HepG2 (cell line): ENCODE measurements at regions not wholly inside any gene's neighbourhood (a gene's known extent, or its start where the extent isn't known, plus 50 kb on each side); places are given as distances from the start of the nearest gene placed in this dataset.

Experiments
- ARNT2 ChIP-seq: sonication (generic); formaldehyde crosslinking; IDR thresholded peaks from 2 replicates; pipeline ENCODE4 v1.8.0; 2022; ENCODE audit warnings: mild to moderate bottlenecking, low read depth, missing genetic modification reagents, moderate library complexity
- BHLHE40 ChIP-seq: IDR thresholded peaks from 2 replicates; pipeline ENCODE4 v1.6.1; 2011; ENCODE audit warnings: low read length, improper control_type of control experiment
- GATAD1 ChIP-seq: IDR thresholded peaks from 2 replicates; pipeline ENCODE4 v1.6.1; 2016; ENCODE audit warnings: missing genetic modification reagents, missing compliant biosample characterization
- HDAC1 ChIP-seq: sonication (generic); formaldehyde crosslinking; IDR thresholded peaks from 2 replicates; pipeline ENCODE4 v1.5.1; 2020; ENCODE audit warnings: mild to moderate bottlenecking, missing genetic modification reagents
- HNRNPK ChIP-seq: fragments of 200-400 bp; formaldehyde crosslinking; IDR thresholded peaks from 2 replicates; pipeline ENCODE4 v1.6.1; 2018; ENCODE audit warnings: low read length, low read depth, moderate library complexity, mild to moderate bottlenecking; ENCODE audit not compliant: poor library complexity, severe bottlenecking
- MAZ ChIP-seq, 2 experiments: sonication (generic) in 1 of 2; formaldehyde crosslinking in 1 of 2; IDR thresholded peaks; 2 replicates each; pipeline versions ENCODE4 v1.5.0 to v1.6.1; 2012 to 2020; ENCODE audit warnings: low read depth in 2 of 2, mild to moderate bottlenecking in 2 of 2, borderline replicate concordance in 1 of 2, improper control_type of control experiment in 1 of 2, low read length in 1 of 2, missing genetic modification reagents in 1 of 2, moderate library complexity in 1 of 2
- MYC ChIP-seq: sonication (generic); formaldehyde crosslinking; IDR thresholded peaks from 2 replicates; pipeline ENCODE4 v1.9.0; 2021; ENCODE audit warnings: missing genetic modification reagents, borderline replicate concordance
- REL ChIP-seq: sonication (generic); formaldehyde crosslinking; conservative IDR thresholded peaks from 2 replicates; pipeline ENCODE4 v1.8.0; 2022; ENCODE audit warnings: mild to moderate bottlenecking, missing genetic modification reagents, moderate library complexity
- ZBTB3 ChIP-seq: sonication (generic); formaldehyde crosslinking; IDR thresholded peaks from 2 replicates; pipeline ENCODE4 v1.4.0; 2020; ENCODE audit warnings: low read depth, mild to moderate bottlenecking, moderate library complexity, missing genetic modification reagents, borderline replicate concordance
- ZNF20 ChIP-seq: sonication (generic); formaldehyde crosslinking; IDR thresholded peaks from 2 replicates; pipeline ENCODE4 v1.4.0; 2020; ENCODE audit warnings: mild to moderate bottlenecking, moderate library complexity, missing genetic modification reagents
- ZNF263 ChIP-seq: sonication (generic); formaldehyde crosslinking; IDR thresholded peaks from 2 replicates; pipeline ENCODE4 v1.4.0; 2020; ENCODE audit warnings: missing genetic modification reagents
- ZNF354B ChIP-seq: sonication (generic); formaldehyde crosslinking; IDR thresholded peaks from 2 replicates; pipeline ENCODE4 v1.8.0; 2022; ENCODE audit warnings: mild to moderate bottlenecking, missing genetic modification reagents
- ZNF713 ChIP-seq: sonication (generic); formaldehyde crosslinking; IDR thresholded peaks from 2 replicates; pipeline ENCODE4 v1.4.0; 2020; ENCODE audit warnings: mild to moderate bottlenecking, missing genetic modification reagents
- ZNF761 ChIP-seq: sonication (generic); formaldehyde crosslinking; conservative IDR thresholded peaks from 2 replicates; pipeline ENCODE4 v1.4.0; 2020; ENCODE audit warnings: mild to moderate bottlenecking, missing genetic modification reagents
- TF ChIP-seq, protein P1 (sequence below): sonication (generic); formaldehyde crosslinking; IDR thresholded peaks from 2 replicates; pipeline ENCODE4 v1.4.0; 2020; ENCODE audit warnings: missing genetic modification reagents
- TF ChIP-seq, protein P2 (sequence below): sonication (generic); formaldehyde crosslinking; IDR thresholded peaks from 2 replicates; pipeline ENCODE4 v1.5.0; 2020; ENCODE audit warnings: missing genetic modification reagents
- TF ChIP-seq, protein P3 (sequence below): sonication (generic); formaldehyde crosslinking; IDR thresholded peaks from 2 replicates; pipeline ENCODE4 v1.4.0; 2020; ENCODE audit warnings: missing genetic modification reagents
- TF ChIP-seq, protein P4 (sequence below): sonication (generic); formaldehyde crosslinking; IDR thresholded peaks from 2 replicates; pipeline ENCODE4 v1.4.0; 2020; ENCODE audit warnings: mild to moderate bottlenecking, missing genetic modification reagents
- TF ChIP-seq, protein P5 (sequence below): sonication (generic); formaldehyde crosslinking; IDR thresholded peaks from 2 replicates; pipeline ENCODE4 v1.9.0; 2021; ENCODE audit warnings: missing genetic modification reagents, mild to moderate bottlenecking, borderline replicate concordance
- TF ChIP-seq, protein P6 (sequence below): sonication (generic); formaldehyde crosslinking; conservative IDR thresholded peaks from 2 replicates; pipeline ENCODE4 v1.4.0; 2020; ENCODE audit warnings: missing genetic modification reagents

DNA sequence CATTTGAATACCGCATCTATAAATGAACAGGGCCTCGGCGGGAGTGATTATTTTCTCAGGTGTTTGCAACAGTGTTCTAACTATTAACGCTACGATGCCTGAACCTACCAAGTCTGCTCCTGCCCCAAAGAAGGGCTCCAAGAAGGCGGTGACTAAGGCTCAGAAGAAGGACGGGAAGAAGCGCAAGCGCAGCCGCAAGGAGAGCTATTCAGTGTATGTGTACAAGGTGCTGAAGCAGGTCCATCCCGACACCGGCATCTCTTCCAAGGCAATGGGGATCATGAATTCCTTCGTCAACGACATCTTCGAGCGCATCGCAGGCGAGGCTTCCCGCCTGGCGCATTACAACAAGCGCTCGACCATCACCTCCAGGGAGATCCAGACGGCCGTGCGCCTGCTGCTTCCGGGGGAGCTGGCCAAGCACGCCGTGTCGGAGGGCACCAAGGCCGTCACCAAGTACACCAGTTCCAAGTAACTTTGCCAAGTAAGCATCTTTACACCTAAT is 70.9 kb downstream of the HFE start (continued):
- TF ChIP-seq, protein P1, sequence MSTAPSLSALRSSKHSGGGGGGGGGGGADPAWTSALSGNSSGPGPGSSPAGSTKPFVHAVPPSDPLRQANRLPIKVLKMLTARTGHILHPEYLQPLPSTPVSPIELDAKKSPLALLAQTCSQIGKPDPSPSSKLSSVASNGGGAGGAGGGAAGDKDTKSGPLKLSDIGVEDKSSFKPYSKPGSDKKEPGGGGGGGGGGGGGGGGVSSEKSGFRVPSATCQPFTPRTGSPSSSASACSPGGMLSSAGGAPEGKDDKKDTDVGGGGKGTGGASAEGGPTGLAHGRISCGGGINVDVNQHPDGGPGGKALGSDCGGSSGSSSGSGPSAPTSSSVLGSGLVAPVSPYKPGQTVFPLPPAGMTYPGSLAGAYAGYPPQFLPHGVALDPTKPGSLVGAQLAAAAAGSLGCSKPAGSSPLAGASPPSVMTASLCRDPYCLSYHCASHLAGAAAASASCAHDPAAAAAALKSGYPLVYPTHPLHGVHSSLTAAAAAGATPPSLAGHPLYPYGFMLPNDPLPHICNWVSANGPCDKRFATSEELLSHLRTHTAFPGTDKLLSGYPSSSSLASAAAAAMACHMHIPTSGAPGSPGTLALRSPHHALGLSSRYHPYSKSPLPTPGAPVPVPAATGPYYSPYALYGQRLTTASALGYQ: no peak
- no peak for TF ChIP-seq ZBTB3 (CRISPR knock-in tag)
- TF ChIP-seq ZNF761 (CRISPR knock-in tag): 0 out of 2 replicates have a peak, but pooled peaks have one; percentile 56
- TF ChIP-seq, protein P2, sequence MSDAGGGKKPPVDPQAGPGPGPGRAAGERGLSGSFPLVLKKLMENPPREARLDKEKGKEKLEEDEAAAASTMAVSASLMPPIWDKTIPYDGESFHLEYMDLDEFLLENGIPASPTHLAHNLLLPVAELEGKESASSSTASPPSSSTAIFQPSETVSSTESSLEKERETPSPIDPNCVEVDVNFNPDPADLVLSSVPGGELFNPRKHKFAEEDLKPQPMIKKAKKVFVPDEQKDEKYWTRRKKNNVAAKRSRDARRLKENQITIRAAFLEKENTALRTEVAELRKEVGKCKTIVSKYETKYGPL (CRISPR knock-in tag): peak; percentile 10; the same call in 1 of the 2 replicates
- TF ChIP-seq GATAD1 (CRISPR knock-in tag): peak; percentile 49; the same call in 1 of the 2 replicates
- TF ChIP-seq, protein P3, sequence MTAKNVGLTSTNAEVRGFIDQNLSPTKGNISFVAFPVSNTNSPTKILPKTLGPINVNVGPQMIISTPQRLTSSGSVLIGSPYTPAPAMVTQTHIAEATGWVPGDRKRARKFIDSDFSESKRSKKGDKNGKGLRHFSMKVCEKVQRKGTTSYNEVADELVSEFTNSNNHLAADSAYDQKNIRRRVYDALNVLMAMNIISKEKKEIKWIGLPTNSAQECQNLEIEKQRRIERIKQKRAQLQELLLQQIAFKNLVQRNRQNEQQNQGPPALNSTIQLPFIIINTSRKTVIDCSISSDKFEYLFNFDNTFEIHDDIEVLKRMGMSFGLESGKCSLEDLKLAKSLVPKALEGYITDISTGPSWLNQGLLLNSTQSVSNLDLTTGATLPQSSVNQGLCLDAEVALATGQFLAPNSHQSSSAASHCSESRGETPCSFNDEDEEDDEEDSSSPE (CRISPR knock-in tag): peak; percentile 59
- TF ChIP-seq, protein P4, sequence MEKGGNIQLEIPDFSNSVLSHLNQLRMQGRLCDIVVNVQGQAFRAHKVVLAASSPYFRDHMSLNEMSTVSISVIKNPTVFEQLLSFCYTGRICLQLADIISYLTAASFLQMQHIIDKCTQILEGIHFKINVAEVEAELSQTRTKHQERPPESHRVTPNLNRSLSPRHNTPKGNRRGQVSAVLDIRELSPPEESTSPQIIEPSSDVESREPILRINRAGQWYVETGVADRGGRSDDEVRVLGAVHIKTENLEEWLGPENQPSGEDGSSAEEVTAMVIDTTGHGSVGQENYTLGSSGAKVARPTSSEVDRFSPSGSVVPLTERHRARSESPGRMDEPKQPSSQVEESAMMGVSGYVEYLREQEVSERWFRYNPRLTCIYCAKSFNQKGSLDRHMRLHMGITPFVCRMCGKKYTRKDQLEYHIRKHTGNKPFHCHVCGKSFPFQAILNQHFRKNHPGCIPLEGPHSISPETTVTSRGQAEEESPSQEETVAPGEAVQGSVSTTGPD (CRISPR knock-in tag): no peak
- TF ChIP-seq REL: peak; percentile 56; the same call in 1 of the 2 replicates
- no peak for TF ChIP-seq MAZ (IDR thresholded peaks at IDR 0.05; ENCODE audit: borderline replicate concordance, low read depth, low read length)
- TF ChIP-seq MAZ (CRISPR knock-in tag; IDR thresholded peaks at IDR 0.05; ENCODE audit: low read depth): peak; percentile 71; the same call in 1 of the 2 replicates
- TF ChIP-seq ZNF354B (CRISPR knock-in tag): peak; percentile 51; the same call in 1 of the 2 replicates
- peak; percentile 78; the same call in 1 of the 2 replicates for TF ChIP-seq ARNT2 (CRISPR knock-in tag)
- TF ChIP-seq, protein P5, sequence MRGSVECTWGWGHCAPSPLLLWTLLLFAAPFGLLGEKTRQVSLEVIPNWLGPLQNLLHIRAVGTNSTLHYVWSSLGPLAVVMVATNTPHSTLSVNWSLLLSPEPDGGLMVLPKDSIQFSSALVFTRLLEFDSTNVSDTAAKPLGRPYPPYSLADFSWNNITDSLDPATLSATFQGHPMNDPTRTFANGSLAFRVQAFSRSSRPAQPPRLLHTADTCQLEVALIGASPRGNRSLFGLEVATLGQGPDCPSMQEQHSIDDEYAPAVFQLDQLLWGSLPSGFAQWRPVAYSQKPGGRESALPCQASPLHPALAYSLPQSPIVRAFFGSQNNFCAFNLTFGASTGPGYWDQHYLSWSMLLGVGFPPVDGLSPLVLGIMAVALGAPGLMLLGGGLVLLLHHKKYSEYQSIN (CRISPR knock-in tag): no peak; the same call in 1 of the 2 replicates
- TF ChIP-seq HNRNPK: no peak
- peak; percentile 30 for TF ChIP-seq ZNF263 (CRISPR knock-in tag)
- no peak for TF ChIP-seq ZNF713
- peak; percentile 66; the same call in 1 of the 2 replicates for TF ChIP-seq MYC (CRISPR knock-in tag)
- TF ChIP-seq, protein P6, sequence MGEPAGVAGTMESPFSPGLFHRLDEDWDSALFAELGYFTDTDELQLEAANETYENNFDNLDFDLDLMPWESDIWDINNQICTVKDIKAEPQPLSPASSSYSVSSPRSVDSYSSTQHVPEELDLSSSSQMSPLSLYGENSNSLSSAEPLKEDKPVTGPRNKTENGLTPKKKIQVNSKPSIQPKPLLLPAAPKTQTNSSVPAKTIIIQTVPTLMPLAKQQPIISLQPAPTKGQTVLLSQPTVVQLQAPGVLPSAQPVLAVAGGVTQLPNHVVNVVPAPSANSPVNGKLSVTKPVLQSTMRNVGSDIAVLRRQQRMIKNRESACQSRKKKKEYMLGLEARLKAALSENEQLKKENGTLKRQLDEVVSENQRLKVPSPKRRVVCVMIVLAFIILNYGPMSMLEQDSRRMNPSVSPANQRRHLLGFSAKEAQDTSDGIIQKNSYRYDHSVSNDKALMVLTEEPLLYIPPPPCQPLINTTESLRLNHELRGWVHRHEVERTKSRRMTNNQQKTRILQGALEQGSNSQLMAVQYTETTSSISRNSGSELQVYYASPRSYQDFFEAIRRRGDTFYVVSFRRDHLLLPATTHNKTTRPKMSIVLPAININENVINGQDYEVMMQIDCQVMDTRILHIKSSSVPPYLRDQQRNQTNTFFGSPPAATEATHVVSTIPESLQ: peak; percentile 95; the same call in 1 of the 2 replicates
- TF ChIP-seq HDAC1: peak; percentile 86
- 0 out of 2 replicates have a peak, but pooled peaks have one; percentile 23 for TF ChIP-seq BHLHE40
- TF ChIP-seq ZNF20: no peak
